NCI-H2029 (cell line): ENCODE measurements at regions not wholly inside any gene's neighbourhood (a gene's known extent, or its start where the extent isn't known, plus 50 kb on each side); places are given as distances from the start of the nearest gene placed in this dataset.

Experiments used
- DNase-seq: peaks from one replicate; lab custom pipeline; 2025; lab: John Stamatoyannopoulos, UW

DNA sequence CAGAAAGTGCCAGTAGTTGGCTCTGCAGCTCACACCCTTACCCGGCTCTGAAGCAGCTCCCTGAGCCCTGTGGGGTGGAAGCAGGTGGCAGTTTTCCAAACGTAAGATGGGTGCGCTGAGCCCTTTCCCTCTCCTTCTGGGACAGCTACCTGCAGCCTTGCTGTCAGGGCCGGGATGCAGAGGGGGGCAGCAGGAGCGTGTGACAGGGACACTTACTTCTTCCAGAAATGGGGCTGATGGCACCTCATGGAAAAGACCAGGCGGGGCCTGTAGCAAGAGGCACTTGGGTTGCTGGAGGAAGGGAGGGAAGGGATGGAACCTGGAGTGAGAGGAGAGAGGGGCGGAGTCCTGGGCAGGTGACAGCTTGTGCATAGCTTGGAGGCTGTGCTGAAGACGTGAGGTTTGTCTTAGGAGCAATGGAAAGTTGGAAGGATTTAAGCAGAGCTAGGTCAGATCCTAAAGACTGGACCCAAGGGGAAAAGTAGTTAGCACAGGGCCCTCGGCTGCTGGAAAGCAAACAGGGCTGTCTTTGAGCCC lies 216.8 kb upstream of the RPL38 start:
- no peak for DNase-seq

- DNase-seq, result no peak
These were observed 216.1 kb upstream of the RPL38 start for GRCh38 chr17:73987395-73987794.

- no peak for DNase-seq
These were observed 215.5 kb upstream of the RPL38 start for GRCh38 chr17:73987845-73988509.

- no peak for DNase-seq
These were observed 213.8 kb upstream of the RPL38 start for GRCh38 chr17:73989671-73990070.

DNA sequence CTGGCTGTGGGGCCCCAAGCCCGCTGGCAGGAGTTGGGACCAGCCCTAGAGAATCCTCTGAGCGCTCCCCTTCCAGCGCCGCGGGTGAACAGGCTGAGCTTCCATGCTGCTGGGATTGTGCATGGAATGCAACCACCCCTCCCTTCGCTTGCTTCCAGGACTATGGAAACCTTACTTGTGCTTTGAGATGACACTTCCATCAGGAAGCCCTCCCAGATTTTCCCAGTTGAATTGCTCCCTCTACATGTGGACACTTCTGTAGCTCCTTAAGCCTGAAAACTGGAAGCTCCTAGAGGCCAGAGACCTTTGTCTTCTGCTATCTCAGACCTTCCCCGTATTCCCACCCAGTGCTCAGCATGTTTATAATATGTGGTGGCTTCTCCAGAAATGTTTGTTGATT lies 213.2 kb upstream of the RPL38 start:
- DNase-seq, result no peak

DNA sequence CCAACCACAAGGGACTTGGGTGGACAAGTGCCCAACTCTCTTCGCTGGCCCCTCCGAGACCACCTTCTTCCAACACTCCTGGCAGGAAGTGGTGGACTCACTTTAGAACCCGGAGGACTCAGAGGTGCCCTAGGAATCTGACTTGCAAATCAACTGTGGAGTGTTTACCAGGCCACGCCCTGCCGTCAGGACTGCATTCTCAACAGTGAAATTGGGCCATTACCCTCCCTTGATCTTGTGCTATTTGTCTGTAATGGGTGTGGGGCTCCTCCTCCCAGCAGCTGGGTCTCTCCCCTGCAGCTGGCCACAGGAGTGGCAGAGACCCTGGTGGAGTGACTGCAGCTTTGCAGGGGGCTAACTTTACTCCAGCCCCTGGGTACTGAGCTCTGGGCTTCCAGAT lies 212.2 kb upstream of the RPL38 start:
- DNase-seq, result no peak

- DNase-seq, result no peak
These were observed 208.5 kb upstream of the RPL38 start for GRCh38 chr17:73994946-73995345.

DNA sequence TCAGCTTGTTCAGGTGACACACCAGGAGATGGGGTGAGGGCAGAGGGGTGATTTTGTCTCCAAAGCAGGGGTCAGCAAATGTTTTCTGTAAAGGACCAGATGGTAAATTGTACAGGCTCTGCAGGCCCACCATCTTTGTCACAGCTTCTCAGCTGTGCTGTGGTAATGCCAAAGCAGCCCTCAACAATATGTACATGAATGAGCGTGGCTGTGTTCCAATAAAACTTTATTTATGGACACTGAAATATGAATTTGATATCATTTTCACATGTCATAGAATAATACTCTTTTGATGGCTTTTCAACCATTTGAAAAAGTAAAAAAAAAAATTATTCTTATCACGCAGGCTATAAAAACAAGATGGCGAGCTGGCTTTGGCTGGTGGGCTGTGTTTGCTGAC lies 206.4 kb upstream of the RPL38 start:
- DNase-seq, result no peak

DNA sequence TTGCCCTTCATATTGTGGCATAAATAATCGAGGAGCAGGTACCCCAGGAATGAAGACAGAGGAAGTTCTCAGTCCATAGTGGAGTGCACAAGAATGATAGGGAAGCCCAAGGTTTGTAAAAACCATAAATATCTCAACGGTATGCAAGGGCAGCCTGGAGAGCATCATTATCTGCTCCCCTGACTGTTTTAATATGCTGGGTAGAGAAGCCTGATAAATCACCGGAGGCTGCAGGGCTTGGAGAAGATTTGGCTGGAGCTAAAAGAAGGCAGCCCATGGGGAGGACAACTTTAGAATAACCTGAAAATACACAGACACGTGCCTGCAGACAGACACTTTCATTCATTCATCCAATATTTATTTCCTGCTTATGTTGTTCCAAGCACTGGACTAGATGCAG lies 205.2 kb upstream of the RPL38 start:
- DNase-seq, result no peak

DNA sequence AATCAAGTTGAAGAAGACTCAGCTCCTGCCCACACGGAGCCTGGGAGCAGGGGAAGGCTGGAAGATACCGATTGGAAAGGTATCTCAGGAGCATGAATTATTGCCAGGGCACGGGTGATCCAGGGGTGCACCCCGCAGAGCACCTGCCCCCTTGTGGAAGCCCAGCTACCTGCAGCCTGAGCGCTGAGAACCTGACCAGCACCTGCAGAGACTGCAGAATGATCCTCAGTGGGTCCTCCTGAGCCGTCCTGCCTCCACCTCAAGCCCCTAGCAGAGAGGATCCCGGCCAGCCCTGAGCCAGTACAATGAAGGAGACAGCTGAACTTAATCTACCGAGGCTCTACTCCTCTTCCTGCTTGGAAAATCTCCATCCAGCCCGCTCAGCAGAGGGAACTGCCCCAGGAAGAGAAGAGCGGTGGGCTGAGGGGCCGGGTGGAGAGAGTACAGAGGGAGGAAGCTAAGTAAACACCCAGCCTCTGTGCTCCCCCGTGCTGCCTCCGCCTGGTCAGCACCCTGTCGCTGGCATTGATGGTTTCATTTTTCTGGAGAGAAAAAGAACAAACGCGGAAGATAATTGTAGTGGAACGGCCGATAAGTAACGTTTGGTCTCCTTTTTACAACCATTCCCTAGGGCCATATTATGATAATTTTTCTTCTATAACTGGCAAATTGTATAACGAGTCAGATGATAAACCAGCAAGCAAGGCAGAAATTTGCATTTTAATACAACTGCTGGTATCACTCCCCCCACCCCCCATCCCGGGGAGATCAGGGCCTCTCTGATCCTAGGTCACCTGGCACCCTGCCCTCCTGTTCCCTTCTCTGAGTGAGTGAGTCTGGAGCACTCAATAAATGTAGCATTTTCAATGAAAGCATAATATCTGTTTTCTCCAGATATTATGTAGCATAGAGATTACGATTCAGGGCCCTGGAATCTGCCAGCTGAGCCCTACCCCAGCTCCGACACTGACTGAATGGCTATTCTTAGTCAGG lies 204.5 kb upstream of the RPL38 start:
- peak; percentile 30 for DNase-seq

DNA sequence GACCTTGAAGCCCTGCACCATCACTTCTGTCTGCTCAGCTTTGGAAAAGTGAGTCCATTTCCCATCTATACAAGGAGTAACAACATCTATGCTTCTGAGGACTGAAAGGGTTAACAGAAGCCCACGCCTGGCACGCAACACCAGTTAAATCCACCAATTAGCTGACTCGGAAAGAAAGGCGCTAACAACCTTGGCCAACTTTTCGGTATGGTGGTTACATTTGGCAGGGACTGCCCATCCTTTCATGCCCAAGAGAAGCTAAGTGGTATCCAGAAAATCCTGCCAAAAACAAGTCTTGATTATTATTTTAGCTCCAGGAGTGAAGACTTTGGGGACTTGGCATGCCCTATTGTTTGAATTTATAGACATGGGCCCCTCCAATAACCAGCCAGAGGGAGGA lies 202.3 kb upstream of the RPL38 start:
- no peak for DNase-seq

- no peak for DNase-seq
These were observed 201.2 kb upstream of the RPL38 start for GRCh38 chr17:74002241-74002640.

DNA sequence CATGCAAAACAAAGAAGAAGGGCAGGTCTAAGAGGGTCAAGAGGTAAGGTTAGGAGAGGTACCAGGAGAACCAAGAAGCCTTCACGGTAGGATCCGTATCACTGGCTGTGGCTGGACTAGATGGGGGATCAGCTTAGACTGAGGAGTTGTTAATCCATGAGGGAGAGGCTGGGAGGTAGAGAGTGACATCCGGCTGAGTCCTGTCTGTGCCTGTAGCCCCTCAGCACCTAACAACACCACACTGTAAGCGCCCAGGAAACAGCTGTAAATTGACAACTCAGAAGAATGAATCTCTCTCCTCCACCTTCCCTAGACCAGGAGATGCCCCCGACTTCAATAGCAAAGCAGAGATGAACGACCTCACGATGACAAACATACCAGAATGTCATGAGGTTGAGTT lies 199.4 kb upstream of the RPL38 start:
- no peak for DNase-seq

DNA sequence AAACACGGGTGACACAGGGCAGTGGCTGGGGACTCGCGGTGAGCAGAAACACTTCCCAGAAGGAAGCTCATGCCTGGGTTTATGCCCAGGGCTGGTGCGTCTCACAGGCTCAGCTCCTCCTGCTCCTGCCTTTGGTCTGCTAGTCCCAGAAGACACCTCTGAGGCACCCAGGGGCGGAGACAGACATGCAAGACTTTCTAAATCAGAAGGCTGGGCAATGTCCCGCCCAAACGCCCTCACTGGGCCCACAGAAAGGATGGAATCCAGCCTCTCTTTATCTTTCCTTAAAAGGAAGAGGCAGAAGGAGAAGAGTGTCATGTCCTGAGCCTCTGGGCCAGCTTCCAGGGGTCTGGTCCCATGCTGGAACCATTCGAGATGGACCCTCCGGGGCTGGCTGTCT lies 197.7 kb upstream of the RPL38 start:
- no peak for DNase-seq

GRCh38 chr17:74006371-74006770 lies 197.1 kb upstream of the RPL38 start:
- no peak for DNase-seq

DNA sequence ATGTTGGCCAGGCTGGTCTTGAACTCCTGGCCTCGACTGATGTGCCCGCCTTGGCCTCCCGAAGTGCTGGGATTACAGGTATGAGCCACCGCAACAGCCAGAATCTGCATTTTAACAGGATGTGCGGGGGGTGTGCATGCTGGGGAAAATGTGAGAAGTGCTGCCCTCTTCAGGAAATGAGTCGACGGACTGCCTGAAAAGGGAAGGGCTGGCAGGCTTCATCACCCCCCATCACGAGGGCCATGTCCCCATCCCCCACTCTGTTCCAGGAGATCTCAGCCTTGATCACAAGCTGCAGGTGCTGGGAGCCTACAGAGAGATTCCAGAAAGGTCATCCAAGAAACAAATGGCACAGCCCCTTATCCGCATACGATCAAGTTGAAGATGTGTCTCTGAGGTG lies 195.3 kb upstream of the RPL38 start:
- DNase-seq, result peak; percentile 67

GRCh38 chr17:74009056-74009625 lies 194.3 kb upstream of the RPL38 start:
- DNase-seq, result peak; percentile 12

GRCh38 chr17:74010903-74011302 lies 192.6 kb upstream of the RPL38 start:
- no peak for DNase-seq

DNA sequence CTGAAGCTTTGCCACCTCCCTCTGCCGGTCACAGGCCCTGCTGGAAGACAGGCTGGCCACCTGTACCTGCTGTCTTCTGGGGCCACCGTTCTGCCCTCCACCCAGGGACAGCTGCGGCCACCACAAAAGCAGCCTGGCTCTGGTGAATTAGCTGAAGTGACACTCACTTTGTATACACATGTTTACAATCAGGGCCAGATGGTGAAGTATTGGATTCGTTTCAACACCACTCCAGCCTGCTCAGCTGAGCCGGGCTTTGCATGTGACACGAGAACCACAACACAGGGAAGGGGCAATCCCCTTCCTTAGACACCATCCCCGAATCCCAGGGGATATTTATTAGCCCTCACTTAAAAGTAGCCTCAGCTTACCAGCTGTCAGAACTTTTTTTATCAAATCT lies 191.5 kb upstream of the RPL38 start:
- peak; percentile 95 for DNase-seq

GRCh38 chr17:74012465-74012864 lies 191.0 kb upstream of the RPL38 start:
- peak; percentile 70 for DNase-seq

GRCh38 chr17:74015316-74015715 lies 188.2 kb upstream of the RPL38 start:
- no peak for DNase-seq

- DNase-seq, result no peak
These were observed 187.5 kb upstream of the RPL38 start for GRCh38 chr17:74015990-74016389.

- no peak for DNase-seq
These were observed 187.0 kb upstream of the RPL38 start for GRCh38 chr17:74016461-74016860.
